PC-9 (cell line): ENCODE measurements at regions not wholly inside any gene's neighbourhood (a gene's known extent, or its start where the extent isn't known, plus 50 kb on each side); places are given as distances from the start of the nearest gene placed in this dataset.

Experiments
- CTCF ChIP-seq: fragments of 200-600 bp; sonication (generic); conservative IDR thresholded peaks from 2 replicates; pipeline ENCODE4 v1.6.1; 2017; ENCODE audit warnings: mixed run types, antibody characterized with exemption, mild to moderate bottlenecking, moderate library complexity
- EZH2 ChIP-seq: fragments of 200-600 bp; sonication (generic); IDR thresholded peaks from 2 replicates; pipeline ENCODE4 v1.8.0; 2017; ENCODE audit warnings: antibody characterized with exemption, low read depth

DNA sequence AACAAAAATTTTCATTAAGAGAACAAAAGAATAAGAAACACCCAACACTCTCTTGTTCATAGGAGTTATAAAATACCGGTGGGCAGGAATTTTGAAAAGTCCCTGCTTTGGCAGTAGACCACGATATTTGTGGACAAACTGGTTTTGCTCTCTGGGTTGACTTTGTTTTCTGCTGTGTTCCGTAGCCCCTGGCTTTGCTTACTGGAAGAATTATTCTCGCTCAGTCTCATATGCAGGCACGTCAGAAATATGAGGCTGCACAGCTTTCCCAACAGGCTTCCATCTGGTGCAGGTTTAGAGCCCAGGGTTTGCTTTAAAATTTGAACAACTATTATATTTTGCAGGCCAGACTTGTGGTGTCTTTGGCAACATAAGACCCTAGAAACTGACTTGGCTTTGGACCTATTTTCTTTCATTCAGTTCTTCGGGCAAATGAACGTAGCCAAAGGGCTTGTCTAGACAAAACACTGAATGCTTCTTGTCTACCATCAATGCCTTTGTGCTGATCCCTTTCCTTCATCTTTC is 2012.6 kb downstream of the PCDH9 start:
- TF ChIP-seq CTCF (no peak), EZH2 (no peak)
